HFF-Myc (cell line): ENCODE measurements at regions not wholly inside any gene's neighbourhood (a gene's known extent, or its start where the extent isn't known, plus 50 kb on each side); places are given as distances from the start of the nearest gene placed in this dataset.
"Not testable (repeated sequence)": the region's sequence is repeated elsewhere in the genome, so short reads cannot be mapped to it uniquely, and the experiment has no call there.

Experiments used
- DNase-seq: peaks from one replicate; pipeline ENCODE4 v3.0.0-alpha.2; 2011; ENCODE audit warnings: low read depth; ENCODE audit errors: extremely low read depth
- H3K4me3 ChIP-seq: replicated peaks from 2 replicates; pipeline ENCODE4 v1.5.1; 2011; ENCODE audit warnings: low read depth, mild to moderate bottlenecking, control low read depth, low read length
- TF ChIP-seq, protein P1 (sequence below): IDR thresholded peaks from 2 replicates; pipeline ENCODE4 v1.5.1; 2012; ENCODE audit warnings: mild to moderate bottlenecking, low read depth, low read length, control low read depth; ENCODE audit errors: missing control alignments

- H3K4me3 ChIP-seq: no peak overlapping the region
- DNase-seq: no peak
- TF ChIP-seq, protein P1, sequence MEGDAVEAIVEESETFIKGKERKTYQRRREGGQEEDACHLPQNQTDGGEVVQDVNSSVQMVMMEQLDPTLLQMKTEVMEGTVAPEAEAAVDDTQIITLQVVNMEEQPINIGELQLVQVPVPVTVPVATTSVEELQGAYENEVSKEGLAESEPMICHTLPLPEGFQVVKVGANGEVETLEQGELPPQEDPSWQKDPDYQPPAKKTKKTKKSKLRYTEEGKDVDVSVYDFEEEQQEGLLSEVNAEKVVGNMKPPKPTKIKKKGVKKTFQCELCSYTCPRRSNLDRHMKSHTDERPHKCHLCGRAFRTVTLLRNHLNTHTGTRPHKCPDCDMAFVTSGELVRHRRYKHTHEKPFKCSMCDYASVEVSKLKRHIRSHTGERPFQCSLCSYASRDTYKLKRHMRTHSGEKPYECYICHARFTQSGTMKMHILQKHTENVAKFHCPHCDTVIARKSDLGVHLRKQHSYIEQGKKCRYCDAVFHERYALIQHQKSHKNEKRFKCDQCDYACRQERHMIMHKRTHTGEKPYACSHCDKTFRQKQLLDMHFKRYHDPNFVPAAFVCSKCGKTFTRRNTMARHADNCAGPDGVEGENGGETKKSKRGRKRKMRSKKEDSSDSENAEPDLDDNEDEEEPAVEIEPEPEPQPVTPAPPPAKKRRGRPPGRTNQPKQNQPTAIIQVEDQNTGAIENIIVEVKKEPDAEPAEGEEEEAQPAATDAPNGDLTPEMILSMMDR: no peak
Measured at GRCh38 chr10:131554821-131555220, 243.3 kb upstream of the TCERG1L start.

- TF ChIP-seq, protein P1: no peak
- no peak overlapping the region for H3K4me3 ChIP-seq
- no peak for DNase-seq
Measured at GRCh38 chr10:131555406-131555805, 243.9 kb upstream of the TCERG1L start.

DNA sequence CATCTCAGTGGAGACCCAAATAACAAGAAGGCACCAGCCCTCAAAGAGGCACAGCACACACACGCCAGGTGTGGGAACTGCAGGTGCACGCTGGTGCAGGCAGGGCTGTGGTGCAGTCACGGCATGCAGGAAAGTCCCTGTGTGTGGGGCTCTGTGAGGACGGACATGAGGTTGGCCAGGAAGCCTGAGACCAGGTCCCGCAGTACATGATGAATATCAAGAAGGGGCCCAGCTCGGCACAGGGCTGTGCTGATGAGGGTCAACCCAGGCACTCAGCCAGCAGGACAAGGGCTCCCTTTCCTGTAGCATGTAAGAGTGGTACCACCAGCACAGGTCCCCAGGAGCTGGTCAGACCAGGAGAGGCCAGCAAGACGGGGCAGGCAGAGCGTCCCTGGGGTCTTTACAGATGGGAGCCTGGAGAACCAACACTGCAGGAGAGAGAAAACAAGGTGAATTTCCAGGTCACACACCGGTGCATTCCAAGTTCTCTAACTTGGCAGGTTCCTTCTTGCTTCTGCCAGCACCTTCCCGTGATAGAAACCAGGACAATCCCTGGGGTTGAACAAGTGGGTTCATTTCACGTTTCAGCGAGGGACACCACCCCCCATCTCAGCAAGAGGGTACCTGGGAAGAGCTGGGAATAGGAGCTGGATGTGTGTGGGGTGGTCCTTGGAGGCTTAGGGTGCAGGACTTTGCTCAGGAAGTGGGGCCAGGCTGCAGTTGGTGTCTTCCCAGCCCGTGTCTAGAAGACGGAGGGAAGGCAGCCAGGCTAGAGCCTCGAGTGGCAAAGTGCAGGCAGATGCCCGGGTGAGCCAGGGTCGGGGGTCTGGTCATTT is 244.8 kb upstream of the TCERG1L start:
- no peak overlapping the region for H3K4me3 ChIP-seq
- DNase-seq: no peak
- TF ChIP-seq, protein P1: no peak

DNA sequence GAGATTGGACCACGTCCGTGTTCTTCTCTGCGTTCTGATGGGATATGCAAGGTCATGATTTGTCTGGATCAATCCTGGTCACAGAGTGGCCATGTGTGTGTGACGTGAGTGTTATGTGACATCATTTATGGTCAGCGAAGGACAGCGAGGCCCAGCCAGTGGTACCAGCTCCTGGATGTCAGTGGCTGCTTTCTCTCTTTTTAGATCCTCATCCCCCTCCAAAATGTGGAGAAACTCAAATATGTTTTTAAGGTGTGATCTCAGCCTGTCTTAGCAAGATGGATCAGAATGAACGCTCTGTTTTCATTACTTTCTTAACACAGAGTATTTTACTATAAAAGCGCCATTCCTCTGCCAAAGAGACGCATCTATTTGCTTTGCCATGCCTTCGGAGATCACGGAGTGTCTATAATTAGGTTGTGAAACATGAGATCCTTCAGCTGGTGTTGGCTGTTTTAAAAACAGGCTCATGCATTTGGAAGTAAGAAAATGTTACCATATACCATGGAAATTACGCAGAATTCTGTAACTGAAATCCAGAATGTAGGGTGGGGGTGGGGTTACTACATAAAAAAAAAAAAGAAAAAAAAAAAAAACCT is 245.5 kb upstream of the TCERG1L start:
- TF ChIP-seq, protein P1: no peak
- H3K4me3 ChIP-seq: no peak overlapping the region
- DNase-seq: no peak

DNA sequence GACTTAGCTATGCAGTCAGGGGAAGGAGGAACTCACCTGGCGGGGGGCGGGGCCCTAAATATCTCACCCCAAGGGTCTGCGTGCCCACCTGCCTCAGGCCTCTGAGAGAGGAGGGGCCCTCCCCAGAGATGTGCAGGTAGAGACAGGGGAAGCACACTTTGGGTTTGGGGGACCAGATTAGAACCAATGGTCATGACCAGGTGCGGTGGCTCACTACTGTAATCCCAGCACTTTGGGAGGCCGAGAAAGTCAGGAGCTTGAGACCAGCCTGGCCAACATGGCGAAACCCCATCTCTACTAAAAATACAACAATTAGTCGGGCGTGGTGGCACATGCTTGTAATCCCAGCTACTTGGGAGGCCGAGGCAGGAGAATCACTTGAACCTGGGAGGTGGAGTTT is 246.4 kb upstream of the TCERG1L start:
- H3K4me3 ChIP-seq: not testable (repeated sequence)

DNA sequence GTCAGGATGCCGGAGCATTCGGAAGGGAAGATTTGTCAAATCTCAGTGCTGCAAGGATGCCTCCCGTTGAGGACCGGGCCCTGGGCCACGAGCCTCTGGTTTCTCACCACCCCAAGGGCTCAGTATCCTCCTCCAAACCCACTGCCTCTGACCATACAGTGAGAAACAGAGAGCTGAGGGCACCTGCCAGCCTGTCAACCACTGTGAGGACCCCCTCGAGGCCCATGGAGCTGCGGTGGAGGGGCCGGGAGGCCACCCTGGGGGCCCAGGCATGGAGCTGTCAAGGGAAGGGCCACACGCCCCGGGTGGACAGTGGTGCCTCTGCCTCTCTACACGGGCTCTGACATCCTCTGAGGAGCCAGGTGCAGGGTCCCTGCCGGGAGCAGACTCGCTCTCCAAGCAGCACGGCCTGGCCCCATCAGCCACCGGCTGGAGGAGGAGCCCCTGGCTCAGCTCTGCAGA is 248.0 kb upstream of the TCERG1L start:
- TF ChIP-seq, protein P1: no peak
- no peak overlapping the region for H3K4me3 ChIP-seq
- DNase-seq: no peak

More for the DNA sequence above, 246.4 kb upstream of the TCERG1L start:
- not testable (repeated sequence) for DNase-seq

GRCh38 chr10:131560166-131560565 is 248.6 kb upstream of the TCERG1L start:
- no peak overlapping the region for H3K4me3 ChIP-seq
- TF ChIP-seq, protein P1: no peak
- no peak for DNase-seq
